ENCODE measurements at regions not wholly inside any gene's neighbourhood (a gene's known extent, or its start where the extent isn't known, plus 50 kb on each side); places are given as distances from the start of the nearest gene placed in this dataset.

GRCh38 chr4:143054971-143055370 lies 129.7 kb upstream of the USP38 start:
- Mint-ChIP-seq H3K36me3 (ENCODE audit: low read depth) (peaks cover 1% of the 10 kb centered on the region), H3K4me1 (ENCODE audit: low read depth) (peaks cover 4% of the 10 kb centered on the region), H3K27me3 (ENCODE audit: low read depth) (peaks cover 7% of the 10 kb centered on the region), H3K4me3 (ENCODE audit: unreplicated experiment) (no peak overlapping the region), H3K9me3 (ENCODE audit: low read depth) (peaks cover 12% of the 10 kb centered on the region), H3K27ac (ENCODE audit: unreplicated experiment) (no peak overlapping the region)
- TF ChIP-seq CTCF (IDR thresholded peaks at IDR 0.05), result no peak
- DNase-seq (ENCODE audit: low spot score), result no peak

- H3K27ac Mint-ChIP-seq (ENCODE audit: unreplicated experiment), result no peak overlapping the region
- H3K27me3 Mint-ChIP-seq (ENCODE audit: low read depth), result peaks cover 7% of the 10 kb centered on the region
- H3K36me3 Mint-ChIP-seq (ENCODE audit: low read depth), result peaks cover 1% of the 10 kb centered on the region
- no peak for DNase-seq (ENCODE audit: low spot score)
- H3K4me1 Mint-ChIP-seq (ENCODE audit: low read depth), result peaks cover 4% of the 10 kb centered on the region
- TF ChIP-seq CTCF (IDR thresholded peaks at IDR 0.05), result no peak
- H3K4me3 Mint-ChIP-seq (ENCODE audit: unreplicated experiment), result no peak overlapping the region
- peaks cover 12% of the 10 kb centered on the region for H3K9me3 Mint-ChIP-seq (ENCODE audit: low read depth)
Observed at GRCh38 chr4:143055997-143056396, 128.7 kb upstream of the USP38 start.

GRCh38 chr4:143071351-143071750 lies 113.4 kb upstream of the USP38 start:
- Mint-ChIP-seq H3K9me3 (ENCODE audit: low read depth) (peaks cover 32% of the 10 kb centered on the region), H3K27ac (ENCODE audit: unreplicated experiment) (no peak overlapping the region), H3K4me1 (ENCODE audit: low read depth) (no peaks in the 10 kb centered on the region), H3K4me3 (ENCODE audit: unreplicated experiment) (no peak overlapping the region), H3K36me3 (ENCODE audit: low read depth) (no peaks in the 10 kb centered on the region), H3K27me3 (ENCODE audit: low read depth) (peaks cover 4% of the 10 kb centered on the region)
- no peak for TF ChIP-seq CTCF (IDR thresholded peaks at IDR 0.05)
- DNase-seq (ENCODE audit: low spot score), result no peak

- H3K36me3 Mint-ChIP-seq (ENCODE audit: low read depth), result no peaks in the 10 kb centered on the region
- peaks cover 19% of the 10 kb centered on the region for H3K27me3 Mint-ChIP-seq (ENCODE audit: low read depth)
- H3K4me3 Mint-ChIP-seq (ENCODE audit: unreplicated experiment), result no peak overlapping the region
- no peaks in the 10 kb centered on the region for H3K4me1 Mint-ChIP-seq (ENCODE audit: low read depth)
- peaks cover 8% of the 10 kb centered on the region for H3K9me3 Mint-ChIP-seq (ENCODE audit: low read depth)
- DNase-seq (ENCODE audit: low spot score), result no peak
- TF ChIP-seq CTCF (IDR thresholded peaks at IDR 0.05), result no peak
- H3K27ac Mint-ChIP-seq (ENCODE audit: unreplicated experiment), result no peak overlapping the region
Observed at GRCh38 chr4:143076723-143077122, 108.0 kb upstream of the USP38 start.

GRCh38 chr4:143082701-143083100 lies 102.0 kb upstream of the USP38 start:
- no peak for DNase-seq (ENCODE audit: low spot score)
- no peaks in the 10 kb centered on the region for H3K9me3 Mint-ChIP-seq (ENCODE audit: low read depth)
- peaks cover 11% of the 10 kb centered on the region for H3K4me1 Mint-ChIP-seq (ENCODE audit: low read depth)
- no peak overlapping the region for H3K4me3 Mint-ChIP-seq (ENCODE audit: unreplicated experiment)
- peaks cover 18% of the 10 kb centered on the region for H3K27me3 Mint-ChIP-seq (ENCODE audit: low read depth)
- H3K27ac Mint-ChIP-seq (ENCODE audit: unreplicated experiment), result no peak overlapping the region
- no peaks in the 10 kb centered on the region for H3K36me3 Mint-ChIP-seq (ENCODE audit: low read depth)
- no peak for TF ChIP-seq CTCF (IDR thresholded peaks at IDR 0.05)
